Hepatocyte (in vitro differentiated cells): ENCODE measurements at regions not wholly inside any gene's neighbourhood (a gene's known extent, or its start where the extent isn't known, plus 50 kb on each side); places are given as distances from the start of the nearest gene placed in this dataset.

Source experiments
- DNase-seq: peaks from one replicate; pipeline ENCODE4 v3.0.0-alpha.2; 2016; ENCODE audit warnings: low spot score
- H2AFZ ChIP-seq: fragments of 200-600 bp; sonication (generic); 2 replicates; pipeline ENCODE4 v1.6.0; 2016; ENCODE audit warnings: antibody characterized with exemption, mild to moderate bottlenecking
- H3K27ac ChIP-seq: fragments of 200-600 bp; sonication (generic); 2 replicates; pipeline ENCODE4 v1.5.1; 2016; ENCODE audit warnings: mild to moderate bottlenecking
- H3K27me3 ChIP-seq: fragments of 200-600 bp; sonication (generic); 2 replicates; pipeline ENCODE4 v1.6.1; 2016
- H3K36me3 ChIP-seq: fragments of 200-600 bp; sonication (generic); replicated peaks from 2 replicates; pipeline ENCODE4 v1.5.1; 2016; ENCODE audit warnings: low read depth; ENCODE audit not compliant: insufficient read depth
- H3K4me1 ChIP-seq: fragments of 200-600 bp; sonication (generic); 2 replicates; pipeline ENCODE4 v1.5.1; 2016; ENCODE audit warnings: mild to moderate bottlenecking, moderate library complexity; ENCODE audit not compliant: insufficient read depth
- H3K4me2 ChIP-seq: fragments of 200-600 bp; sonication (generic); 2 replicates; pipeline ENCODE4 v1.6.0; 2016
- H3K4me3 ChIP-seq: fragments of 200-600 bp; sonication (generic); 2 replicates; pipeline ENCODE4 v1.5.1; 2016; ENCODE audit warnings: mild to moderate bottlenecking
- H3K79me2 ChIP-seq: fragments of 200-600 bp; sonication (generic); 2 replicates; pipeline ENCODE4 v1.6.0; 2017; ENCODE audit warnings: mild to moderate bottlenecking
- H3K9me2 ChIP-seq: fragments of 200-600 bp; sonication (generic); replicated peaks from 2 replicates; pipeline ENCODE4 v1.6.0; 2017; ENCODE audit warnings: mild to moderate bottlenecking; ENCODE audit not compliant: insufficient read depth
- H3K9me3 ChIP-seq: fragments of 200-600 bp; sonication (generic); 2 replicates; pipeline ENCODE4 v1.5.1; 2016; ENCODE audit warnings: low read depth, mild to moderate bottlenecking
- H4K20me1 ChIP-seq: fragments of 200-600 bp; sonication (generic); 2 replicates; pipeline ENCODE4 v1.6.0; 2016; ENCODE audit warnings: mild to moderate bottlenecking; ENCODE audit not compliant: insufficient read depth, poor library complexity, severe bottlenecking
- CTCF ChIP-seq: fragments of 200-600 bp; sonication (generic); IDR thresholded peaks from 2 replicates; pipeline ENCODE4 v1.5.1; 2016; ENCODE audit warnings: antibody characterized with exemption, mild to moderate bottlenecking; ENCODE audit not compliant: poor library complexity
- EZH2 ChIP-seq: fragments of 200-600 bp; sonication (generic); IDR thresholded peaks from 2 replicates; pipeline ENCODE4 v1.6.1; 2016; ENCODE audit warnings: antibody characterized with exemption, mild to moderate bottlenecking, borderline replicate concordance
- EZH2phosphoT487 ChIP-seq: fragments of 200-600 bp; sonication (generic); IDR thresholded peaks from one replicate; pipeline ENCODE4 v1.6.1; 2018; ENCODE audit warnings: antibody characterized with exemption, mild to moderate bottlenecking, low read depth, moderate library complexity; ENCODE audit not compliant: unreplicated experiment, severe bottlenecking
- WGBS: methylation state at CpG from one replicate; pipeline ENCODE4 v1.1.6; 2016; ENCODE audit warnings: low lambda C conversion rate; ENCODE audit errors: missing lambda C conversion rate; 5-methylcytosine and 5-hydroxymethylcytosine counted together

- no peak overlapping the region for H3K27ac ChIP-seq
- no peaks in the 10 kb centered on the region for H3K79me2 ChIP-seq
- no peak overlapping the region for H2AFZ ChIP-seq
- no peaks in the 10 kb centered on the region for H3K9me2 ChIP-seq
- no peak overlapping the region for H3K4me2 ChIP-seq
- TF ChIP-seq EZH2 (no peak), EZH2phosphoT487 (no peak), CTCF (no peak)
- H3K36me3 ChIP-seq: no peaks in the 10 kb centered on the region
- peaks cover 27% of the 10 kb centered on the region for H3K27me3 ChIP-seq
- no peaks in the 10 kb centered on the region for H3K9me3 ChIP-seq
- no peak overlapping the region for H3K4me3 ChIP-seq
- H3K4me1 ChIP-seq: no peaks in the 10 kb centered on the region
- DNase-seq: no peak
- H4K20me1 ChIP-seq: no peaks in the 10 kb centered on the region
These were observed 81.7 kb upstream of the CPLX2 start for GRCh38 chr5:175789670-175790069.

GRCh38 chr5:175790796-175791195, 80.6 kb upstream of the CPLX2 start:
- DNase-seq: no peak
- H3K9me2 ChIP-seq: no peaks in the 10 kb centered on the region
- no peaks in the 10 kb centered on the region for H3K36me3 ChIP-seq
- H4K20me1 ChIP-seq: no peaks in the 10 kb centered on the region
- peaks cover 31% of the 10 kb centered on the region for H3K27me3 ChIP-seq
- TF ChIP-seq EZH2phosphoT487 (no peak), CTCF (no peak), EZH2 (no peak)
- no peak overlapping the region for H3K27ac ChIP-seq
- no peak overlapping the region for H3K4me3 ChIP-seq
- no peak overlapping the region for H3K4me2 ChIP-seq
- H2AFZ ChIP-seq: no peak overlapping the region
- WGBS: 61% methylated on average over 4 of the region's 4 CpGs
- H3K4me1 ChIP-seq: no peaks in the 10 kb centered on the region
- no peaks in the 10 kb centered on the region for H3K9me3 ChIP-seq
- H3K79me2 ChIP-seq: no peaks in the 10 kb centered on the region

- TF ChIP-seq EZH2phosphoT487 (no peak), CTCF (no peak), EZH2 (no peak)
- H4K20me1 ChIP-seq: no peaks in the 10 kb centered on the region
- WGBS: 73% methylated on average over 3 of the region's 3 CpGs
- DNase-seq: no peak
- H3K4me3 ChIP-seq: no peak overlapping the region
- H3K4me1 ChIP-seq: peaks cover 11% of the 10 kb centered on the region
- H3K9me3 ChIP-seq: no peaks in the 10 kb centered on the region
- H3K9me2 ChIP-seq: no peaks in the 10 kb centered on the region
- H3K36me3 ChIP-seq: no peaks in the 10 kb centered on the region
- no peak overlapping the region for H2AFZ ChIP-seq
- H3K4me2 ChIP-seq: no peak overlapping the region
- no peaks in the 10 kb centered on the region for H3K79me2 ChIP-seq
- H3K27me3 ChIP-seq: peaks cover 41% of the 10 kb centered on the region
- H3K27ac ChIP-seq: no peak overlapping the region
These were observed 75.4 kb upstream of the CPLX2 start for GRCh38 chr5:175795959-175796358.
